A673 (cell line): ENCODE measurements at regions not wholly inside any gene's neighbourhood (a gene's known extent, or its start where the extent isn't known, plus 50 kb on each side); places are given as distances from the start of the nearest gene placed in this dataset.

Experiments
- CTCF ChIP-seq: fragments of 300-800, 200-600 bp; sonication (generic); conservative IDR thresholded peaks from 2 replicates; pipeline ENCODE4 v1.5.1; 2017; ENCODE audit warnings: low read depth, mild to moderate bottlenecking, antibody characterized with exemption, low read length, moderate library complexity, mixed read lengths
- EZH2 ChIP-seq: fragments of 200-600 bp; sonication (generic); IDR thresholded peaks from 2 replicates; pipeline ENCODE4 v1.6.1; 2017; ENCODE audit warnings: borderline replicate concordance, low read depth, mild to moderate bottlenecking, mixed read lengths, antibody characterized with exemption, low read length; ENCODE audit not compliant: poor library complexity, severe bottlenecking

GRCh38 chr9:18137815-18138214 is 336.1 kb upstream of the ADAMTSL1 start:
- no peak for TF ChIP-seq CTCF
- TF ChIP-seq EZH2: no peak
